SK-N-SH treated with all-trans-retinoic acid at 6 μM for 48 hours (cell line): ENCODE measurements at regions not wholly inside any gene's neighbourhood (a gene's known extent, or its start where the extent isn't known, plus 50 kb on each side); places are given as distances from the start of the nearest gene placed in this dataset.
"Not testable (repeated sequence)": the region's sequence is repeated elsewhere in the genome, so short reads cannot be mapped to it uniquely, and the experiment has no call there.

Experiments used
- ARNTL ChIP-seq: fragments of 450-650 bp; formaldehyde crosslinking; IDR thresholded peaks from 2 replicates; pipeline ENCODE4 v1.5.0; 2020; ENCODE audit warnings: low read depth, mild to moderate bottlenecking, moderate library complexity, borderline replicate concordance
- CREB5 ChIP-seq: fragments of 250-450 bp; sonication (Bioruptor Pico); IDR thresholded peaks from 2 replicates; pipeline ENCODE4 v1.5.1; 2020; ENCODE audit warnings: low read depth, mild to moderate bottlenecking, moderate library complexity
- TSHZ2 ChIP-seq: fragments of 250-450 bp; sonication (Bioruptor Pico); IDR thresholded peaks from 2 replicates; pipeline ENCODE4 v1.5.0; 2020; ENCODE audit warnings: mild to moderate bottlenecking, moderate library complexity
- ZFP30 ChIP-seq: fragments of 450-650 bp; formaldehyde crosslinking; IDR thresholded peaks from 2 replicates; pipeline ENCODE4 v1.5.0; 2022; ENCODE audit warnings: mild to moderate bottlenecking, moderate library complexity

- not testable (repeated sequence) for TF ChIP-seq CREB5 (CRISPR knock-in tag); ZFP30; ARNTL (CRISPR knock-in tag); TSHZ2
Observed at GRCh38 chr4:178226421-178226820, 784.2 kb upstream of the AGA start.
